T-helper 1 cell treated with Interleukin-12 subunit alpha and Interleukin-12 subunit beta and Interleukin-4 antibody, amounts not matched to agents 30 ng/mL and 1 ng/mL, for 36 hours (primary cell): ENCODE measurements at regions not wholly inside any gene's neighbourhood (a gene's known extent, or its start where the extent isn't known, plus 50 kb on each side); places are given as distances from the start of the nearest gene placed in this dataset.
"Not testable (repeated sequence)": the region's sequence is repeated elsewhere in the genome, so short reads cannot be mapped to it uniquely, and the experiment has no call there.

Experiments
- intact Hi-C: fragments of 100-400 bp; cut with micrococcal nuclease; formaldehyde crosslinking; loops from one replicate; pipeline ENCODE4 v1.15.1; 2024

GRCh38 chr3:56958879-56959278, 101.6 kb upstream of the SPATA12 start:
- intact Hi-C loops, result no loop called here

DNA sequence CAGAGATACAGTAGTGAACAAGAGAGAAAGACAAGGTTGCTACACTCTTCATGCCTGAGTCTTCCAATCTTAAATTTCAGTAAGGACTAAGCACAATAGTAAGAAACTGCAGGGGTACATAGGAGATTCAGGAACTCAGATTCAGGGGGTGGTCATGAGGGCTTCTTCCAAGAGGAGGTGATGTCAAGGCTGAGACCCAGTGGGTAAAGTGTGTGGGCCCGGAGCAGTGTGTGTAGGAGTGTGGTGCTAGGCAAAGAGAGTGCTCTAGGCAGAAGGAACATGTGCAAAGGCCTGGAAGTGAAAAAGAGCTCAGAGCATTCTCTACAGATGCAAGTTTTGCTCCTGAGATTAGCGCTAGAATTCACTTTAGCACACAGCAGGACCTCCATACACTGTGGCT, 102.9 kb upstream of the SPATA12 start:
- intact Hi-C loops, result no loop called here

DNA sequence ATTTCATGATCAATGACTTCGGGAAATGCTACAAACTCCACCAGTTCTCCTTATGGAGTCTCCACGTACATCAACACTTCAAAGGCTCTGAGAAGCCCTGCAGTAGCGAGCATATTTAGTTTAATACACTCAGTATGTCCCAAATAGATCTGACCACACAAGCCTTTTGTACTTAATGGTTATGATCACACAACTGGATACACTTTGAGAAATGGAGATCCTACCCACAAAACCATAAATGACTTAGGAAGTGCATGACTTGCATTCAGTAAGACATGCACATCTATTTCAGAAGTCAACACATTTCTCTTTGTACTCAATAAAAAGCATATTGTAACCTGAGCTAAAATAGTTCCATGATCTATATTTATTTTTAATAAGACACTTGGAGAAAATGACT, 103.6 kb upstream of the SPATA12 start:
- intact Hi-C loops, result no loop called here

- intact Hi-C loops, result no loop called here
Measured at GRCh38 chr3:56955492-56956111, 104.9 kb upstream of the SPATA12 start.

GRCh38 chr3:56954125-56954524, 106.3 kb upstream of the SPATA12 start:
- intact Hi-C loops, result no loop called here

DNA sequence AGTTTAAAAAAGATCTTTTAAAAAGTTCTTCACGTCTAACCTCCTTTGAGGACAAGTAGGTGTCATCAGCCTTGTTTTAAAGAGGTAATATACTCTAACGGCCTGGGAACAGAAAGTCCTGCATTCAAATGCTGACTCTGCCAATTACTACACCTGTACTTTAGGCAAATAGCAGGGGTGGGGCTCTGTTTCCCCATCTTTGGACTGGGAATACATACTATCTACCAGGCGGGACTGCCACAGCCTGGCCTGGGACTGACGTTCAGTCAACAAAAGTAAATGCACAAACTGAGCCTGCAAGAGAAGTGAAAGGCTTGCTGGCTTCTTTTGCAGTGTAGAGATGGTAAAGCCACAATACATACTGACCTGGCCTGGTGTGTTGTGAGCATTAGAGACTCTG, 107.6 kb upstream of the SPATA12 start:
- intact Hi-C loops, result no loop called here

DNA sequence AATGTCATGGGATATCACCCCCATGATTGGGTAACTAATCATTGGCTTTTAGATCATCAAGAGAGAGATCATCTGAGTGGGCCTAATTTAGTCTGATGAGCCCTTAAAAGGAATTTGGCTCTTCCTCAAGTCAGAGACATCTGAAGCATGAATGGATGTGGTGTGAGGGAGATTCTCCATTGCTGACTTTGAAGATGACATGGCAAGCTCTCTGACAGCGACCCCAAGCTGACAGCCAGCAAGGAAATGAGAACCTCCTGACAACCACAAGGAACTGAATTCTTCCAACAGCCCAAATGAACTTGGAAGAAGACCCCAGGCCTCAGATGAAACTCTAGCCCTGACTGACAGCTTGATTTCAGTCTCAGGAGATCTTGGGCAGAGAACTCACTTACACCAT, 108.4 kb upstream of the SPATA12 start:
- intact Hi-C loops, result no loop called here

- intact Hi-C loops, result no loop called here
Measured at GRCh38 chr3:56951366-56951765, 109.1 kb upstream of the SPATA12 start.

GRCh38 chr3:56945378-56945777, 115.1 kb upstream of the SPATA12 start:
- intact Hi-C loops, result not testable (repeated sequence)

DNA sequence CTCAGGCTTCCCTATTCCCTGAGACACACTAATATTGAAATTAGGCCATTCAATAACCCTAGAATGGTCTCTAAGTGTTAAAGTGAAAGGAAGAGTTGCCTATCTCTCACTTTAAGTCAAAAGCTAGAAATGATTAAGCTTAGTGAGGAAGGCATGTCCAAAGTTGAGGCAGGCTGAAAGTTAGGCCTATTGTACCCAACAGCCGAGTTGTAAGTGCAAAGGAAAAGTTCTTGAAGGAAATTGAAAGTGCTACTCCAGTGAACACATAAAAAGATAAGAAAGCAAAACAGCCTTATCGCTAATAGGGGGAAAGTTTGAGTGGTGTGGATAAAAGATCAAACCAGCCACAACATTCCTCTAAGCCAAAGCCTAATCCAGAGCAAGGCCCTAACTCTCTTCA, 117.9 kb upstream of the SPATA12 start:
- intact Hi-C loops, result no loop called here

- intact Hi-C loops, result no loop called here
Measured at GRCh38 chr3:56940976-56941375, 119.5 kb upstream of the SPATA12 start.

GRCh38 chr3:56940321-56940720, 120.1 kb upstream of the SPATA12 start:
- intact Hi-C loops, result no loop called here

- intact Hi-C loops, result no loop called here
Measured at GRCh38 chr3:56939834-56940233, 120.6 kb upstream of the SPATA12 start.

- intact Hi-C loops, result no loop called here
Measured at GRCh38 chr3:56938530-56938929, 121.9 kb upstream of the SPATA12 start.

DNA sequence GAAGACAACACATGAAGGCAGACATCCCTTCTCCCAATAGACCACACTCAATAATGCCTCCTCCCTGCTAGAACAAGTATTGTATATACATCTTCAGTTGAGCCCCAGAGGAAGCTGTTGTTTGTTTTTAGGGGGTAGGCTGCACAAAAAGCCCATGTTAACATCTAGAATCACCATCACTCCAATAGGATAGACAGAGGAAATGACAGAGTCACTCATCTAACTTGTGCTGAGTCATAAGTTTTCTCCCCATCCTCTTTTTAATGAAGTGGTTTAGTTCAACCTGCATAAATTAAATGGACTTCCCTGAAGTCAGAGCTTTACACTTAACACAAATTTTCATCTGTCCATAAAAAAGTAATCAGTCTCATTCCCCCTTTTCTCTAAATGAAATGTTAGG, 122.9 kb upstream of the SPATA12 start:
- intact Hi-C loops, result no loop called here

DNA sequence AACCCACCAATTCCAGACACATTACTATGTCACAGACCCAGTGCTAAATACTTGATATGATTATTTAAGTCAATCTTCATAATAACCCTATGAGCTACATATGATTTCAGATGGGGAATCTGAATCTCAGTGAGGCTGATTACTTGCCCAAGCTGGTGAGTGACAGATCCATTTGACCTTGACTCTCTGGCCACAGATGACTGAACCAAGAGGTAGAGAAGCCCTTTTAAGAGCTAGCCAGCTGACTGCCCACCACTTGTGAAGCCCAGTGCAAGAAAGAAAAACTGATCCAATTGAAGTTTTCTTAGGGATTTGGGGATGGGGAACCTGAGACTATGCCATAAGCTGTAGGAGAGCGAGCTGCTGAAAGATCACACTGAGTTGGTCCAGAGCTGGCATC, 124.7 kb upstream of the SPATA12 start:
- intact Hi-C loops, result no loop called here

DNA sequence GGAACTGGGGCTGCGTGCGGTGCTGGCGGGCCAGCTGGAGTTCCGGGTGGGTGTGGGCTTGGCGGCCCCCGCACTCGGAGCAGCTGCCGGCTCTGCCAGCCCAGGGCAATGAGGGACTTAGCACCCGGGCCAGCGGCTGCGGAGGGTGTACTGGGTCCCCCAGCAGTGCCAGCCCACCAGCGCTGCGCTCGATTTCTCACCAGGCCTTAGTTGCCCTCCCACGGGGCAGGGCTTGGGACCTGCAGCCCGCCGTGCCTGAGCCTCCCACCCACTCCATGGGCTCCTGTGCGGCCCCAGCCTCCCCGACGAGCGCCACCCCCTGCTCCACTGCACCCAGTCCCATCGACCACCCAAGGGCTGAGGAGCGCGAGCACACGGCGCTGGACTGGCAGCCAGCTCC, 126.0 kb upstream of the SPATA12 start:
- intact Hi-C loops, result not testable (repeated sequence)

- intact Hi-C loops, result no loop called here
Measured at GRCh38 chr3:56933803-56934202, 126.7 kb upstream of the SPATA12 start.

- intact Hi-C loops, result no loop called here
Measured at GRCh38 chr3:56932866-56933265, 127.6 kb upstream of the SPATA12 start.

GRCh38 chr3:56931836-56932235, 128.6 kb upstream of the SPATA12 start:
- intact Hi-C loops, result loop anchor here (2.0 kb wide), 2 partner anchors 15 to 49 kb away; no protein-coding TSS in a partner anchor

DNA sequence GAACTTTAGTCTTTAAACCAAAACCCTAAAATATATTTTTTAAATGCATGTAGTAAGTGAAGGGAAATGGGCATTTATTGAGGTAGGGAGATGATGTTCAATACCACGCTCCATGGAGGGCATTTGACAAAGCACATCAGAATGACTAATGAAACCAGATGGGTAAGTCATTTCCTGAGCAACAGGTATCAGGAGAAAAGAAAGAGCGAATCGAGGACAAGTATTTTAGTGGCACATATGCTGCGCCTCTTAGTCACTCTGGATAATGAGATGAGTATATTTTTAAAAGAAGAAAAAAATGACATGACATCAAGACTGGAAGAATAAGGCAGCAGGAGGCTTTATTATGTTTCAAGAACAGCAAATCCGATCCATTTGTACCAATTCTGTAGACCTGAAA, 129.0 kb upstream of the ARHGEF3 start:
- intact Hi-C loops, result loop anchor here (2.0 kb wide), 2 partner anchors 14 to 50 kb away; no protein-coding TSS in a partner anchor

GRCh38 chr3:56929809-56930615, 128.3 kb upstream of the ARHGEF3 start:
- intact Hi-C loops, result loop anchor here (2.0 kb wide), 3 partner anchors 13 to 59 kb away; no protein-coding TSS in a partner anchor
